HG03175 (cell line): ENCODE measurements at regions not wholly inside any gene's neighbourhood (a gene's known extent, or its start where the extent isn't known, plus 50 kb on each side); places are given as distances from the start of the nearest gene placed in this dataset.
A peak's percentile ranks its signal among the peaks of the same experiment; 100 is the strongest.

ENCODE experiments used
- ATAC-seq: cut with Tn5 transposase; IDR thresholded peaks from one replicate; pipeline ENCODE4 v1.9.1; 2021; ENCODE audit warnings: mild to moderate bottlenecking, moderate library complexity; ENCODE audit not compliant: unreplicated experiment

GRCh38 chr7:109261781-109262180 is 692.1 kb downstream of the DNAJB9 start:
- no peak for ATAC-seq

- no peak for ATAC-seq
Observed at GRCh38 chr7:109266610-109267009, 696.9 kb downstream of the DNAJB9 start.

GRCh38 chr7:109276348-109276747 is 706.7 kb downstream of the DNAJB9 start:
- no peak for ATAC-seq

- no peak for ATAC-seq
Observed at GRCh38 chr7:109282726-109283125, 713.1 kb downstream of the DNAJB9 start.

- no peak for ATAC-seq
Observed at GRCh38 chr7:109284943-109285342, 715.3 kb downstream of the DNAJB9 start.

GRCh38 chr7:109295158-109295557 is 725.5 kb downstream of the DNAJB9 start:
- ATAC-seq = no peak

DNA sequence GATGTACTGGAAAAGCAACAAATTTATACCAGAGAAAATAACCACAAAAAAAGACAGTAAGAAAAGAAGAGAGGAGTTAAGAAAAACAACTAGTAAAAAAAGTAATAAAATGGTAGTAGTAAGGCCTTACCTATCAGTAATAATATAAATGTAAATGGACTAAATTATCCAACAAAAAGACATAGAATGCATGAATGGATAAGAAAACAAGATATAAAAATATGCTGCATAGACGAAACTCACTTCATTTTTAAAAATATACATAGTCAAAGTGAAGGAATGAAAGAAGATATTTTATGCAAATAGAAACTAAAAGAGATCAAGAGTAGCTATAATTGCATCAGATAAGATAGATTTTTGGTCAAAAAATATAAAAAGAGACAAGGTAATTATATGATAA is 739.1 kb downstream of the DNAJB9 start:
- no peak for ATAC-seq

DNA sequence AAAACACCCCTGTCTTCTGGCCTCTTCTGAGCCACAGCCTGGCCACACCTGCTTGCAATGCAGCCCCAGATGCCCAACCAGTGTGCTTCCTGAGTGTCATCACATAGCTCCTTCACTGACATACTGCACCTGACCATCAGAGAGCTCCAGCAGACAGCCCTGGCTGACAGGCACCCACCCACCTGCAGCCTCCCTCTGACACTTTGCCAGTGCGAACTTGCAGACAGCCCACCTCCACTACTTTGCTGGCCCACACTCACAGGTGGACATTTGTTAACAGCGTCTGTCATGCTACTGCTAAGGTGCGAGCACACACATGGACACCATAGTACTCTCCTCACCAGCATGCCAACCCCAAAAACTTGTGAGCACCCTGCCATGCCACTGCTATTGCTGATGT is 740.1 kb downstream of the DNAJB9 start:
- ATAC-seq = no peak

GRCh38 chr7:109318136-109318535 is 748.5 kb downstream of the DNAJB9 start:
- ATAC-seq = no peak

DNA sequence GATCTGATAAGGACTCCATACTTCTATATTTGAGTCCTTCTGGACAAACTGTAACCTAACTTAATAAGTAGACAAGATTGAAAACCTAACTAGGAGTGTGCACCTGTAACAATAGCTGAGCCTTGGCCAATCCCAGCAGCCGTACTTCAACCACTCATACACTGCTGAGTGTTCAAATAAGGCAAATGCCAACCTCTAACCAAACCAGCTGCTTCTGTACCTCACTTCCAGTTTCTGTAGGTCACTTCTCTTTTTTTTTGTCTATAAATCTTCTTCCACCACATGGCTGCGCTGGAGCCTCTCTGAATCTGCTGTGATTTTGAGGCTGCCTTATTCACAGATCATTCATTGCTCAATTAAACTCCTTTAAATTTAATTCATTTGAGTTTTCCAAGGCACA is 753.2 kb downstream of the DNAJB9 start:
- ATAC-seq = peak; percentile 85

DNA sequence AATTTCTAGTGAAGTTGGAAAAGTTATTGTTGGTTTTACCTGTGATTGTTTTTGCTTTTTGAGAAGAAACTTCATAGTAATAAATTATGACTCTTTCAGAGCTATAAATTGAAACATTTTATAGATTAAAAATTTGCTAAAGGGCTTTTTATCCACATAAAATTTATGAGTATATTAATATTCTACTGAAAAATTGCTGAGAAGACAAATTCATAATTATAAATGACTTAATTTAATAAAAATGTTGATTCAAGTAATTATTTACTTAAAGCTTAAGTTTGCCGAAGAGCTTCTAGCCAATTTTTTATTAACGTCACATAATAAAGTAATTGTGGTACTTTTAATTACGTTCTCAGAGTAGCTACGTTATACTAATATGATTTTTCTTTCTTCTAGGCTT is 761.7 kb downstream of the DNAJB9 start:
- ATAC-seq = no peak

GRCh38 chr7:109335951-109336350 is 766.3 kb downstream of the DNAJB9 start:
- ATAC-seq = no peak

- no peak for ATAC-seq
Observed at GRCh38 chr7:109336531-109336930, 766.9 kb downstream of the DNAJB9 start.

DNA sequence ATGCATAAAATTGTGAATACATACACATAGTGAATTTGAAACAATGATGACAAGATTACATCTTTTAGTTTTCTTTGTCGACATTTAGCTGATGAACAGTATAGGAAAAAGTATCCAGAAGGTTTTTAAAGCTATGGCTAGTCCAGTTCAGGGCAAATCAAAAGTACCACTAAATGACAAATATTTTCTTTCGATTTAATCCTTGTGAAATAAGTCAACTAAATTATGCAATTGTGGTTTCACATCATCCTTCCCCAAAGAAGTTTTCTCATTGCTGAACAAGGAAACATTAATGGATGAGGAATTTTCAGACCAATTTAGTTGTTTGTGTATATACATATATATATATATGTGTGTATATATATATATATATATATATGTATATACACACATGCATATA is 774.0 kb downstream of the DNAJB9 start:
- no peak for ATAC-seq

- no peak for ATAC-seq
Observed at GRCh38 chr7:109351493-109351892, 781.8 kb downstream of the DNAJB9 start.

GRCh38 chr7:109354000-109354399 is 784.3 kb downstream of the DNAJB9 start:
- no peak for ATAC-seq

DNA sequence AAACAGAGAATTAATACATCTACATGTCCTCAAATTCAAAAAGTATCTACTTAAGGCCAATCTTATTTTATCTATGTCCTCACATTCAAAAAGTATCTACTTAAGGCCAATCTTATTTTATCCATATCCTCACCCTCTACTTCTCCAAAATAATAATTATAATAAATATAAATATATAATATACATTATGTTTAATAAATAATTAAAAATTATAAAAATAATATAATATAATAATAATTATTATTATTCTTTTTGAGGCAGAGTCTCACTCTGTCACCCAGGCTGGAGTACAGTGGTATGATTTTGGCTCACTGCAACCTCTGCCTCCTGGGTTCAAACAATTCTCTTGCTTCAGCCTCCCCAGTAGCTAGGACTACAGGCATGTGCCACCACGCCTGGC is 784.9 kb downstream of the DNAJB9 start:
- no peak for ATAC-seq

GRCh38 chr7:109375823-109376222 is 806.1 kb downstream of the DNAJB9 start:
- no peak for ATAC-seq

DNA sequence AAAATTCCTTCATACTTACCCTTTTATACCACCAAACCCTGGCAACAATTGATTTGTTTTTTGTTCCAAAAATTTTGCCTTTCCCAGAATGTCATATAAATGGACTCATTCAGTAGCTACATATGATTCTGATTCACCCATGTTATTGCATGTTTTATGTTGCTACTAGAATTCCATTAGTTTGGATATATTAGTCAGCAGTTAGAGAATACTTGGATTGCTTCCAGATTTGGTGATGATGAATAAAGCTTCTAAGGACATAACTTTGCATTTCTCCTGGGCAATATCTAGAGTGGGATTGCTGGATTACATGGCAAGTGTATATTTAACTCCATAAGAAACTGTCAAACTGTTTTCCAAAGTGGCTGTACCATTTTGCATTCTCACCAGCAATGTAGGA is 806.9 kb downstream of the DNAJB9 start:
- ATAC-seq = no peak

GRCh38 chr7:109377076-109377884 is 807.6 kb downstream of the DNAJB9 start:
- ATAC-seq = no peak

- no peak for ATAC-seq
Observed at GRCh38 chr7:109386959-109387358, 817.3 kb downstream of the DNAJB9 start.

GRCh38 chr7:109387530-109387929 is 817.9 kb downstream of the DNAJB9 start:
- no peak for ATAC-seq

DNA sequence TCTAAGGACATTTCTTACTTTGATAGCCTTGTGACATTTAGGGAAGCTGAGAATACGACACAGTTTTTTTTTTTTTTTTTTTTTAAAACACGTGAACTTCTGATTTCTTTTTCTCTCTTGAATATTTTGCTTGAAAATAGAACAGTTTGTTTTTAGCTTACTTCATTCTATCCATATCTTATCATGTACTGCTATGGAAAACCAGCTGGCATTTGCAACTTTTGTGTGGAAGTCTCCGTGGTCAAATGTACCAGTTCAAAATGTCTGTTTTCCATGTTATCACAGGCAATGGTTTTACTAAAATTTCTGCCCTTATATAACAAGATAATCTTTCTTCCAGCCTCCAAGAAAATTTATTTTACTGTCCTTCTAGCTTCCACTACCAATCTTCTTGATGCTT is 821.6 kb downstream of the DNAJB9 start:
- no peak for ATAC-seq
